ENCODE measurements at regions not wholly inside any gene's neighbourhood (a gene's known extent, or its start where the extent isn't known, plus 50 kb on each side); places are given as distances from the start of the nearest gene placed in this dataset.

GRCh38 chr18:56306797-56307196, 331.6 kb downstream of the TXNL1 start:
- Histone ChIP-seq H3K27ac (ENCODE audit: low read depth in 1 of 2, low read length in 2 of 2) (no peak overlapping the region), H3K9me3 (replicated peaks in 1 of 2; ENCODE audit: control insufficient read depth in 1 of 2, insufficient read depth in 1 of 2, low read length in 2 of 2) (no peaks in the 10 kb centered on the region), H3K27me3 (ENCODE audit: control insufficient read depth in 2 of 2, insufficient read depth in 2 of 2, low read length in 2 of 2) (no peaks in the 10 kb centered on the region), H2AFZ (ENCODE audit: insufficient read depth, low read depth, low read length, poor library complexity, severe bottlenecking) (no peak overlapping the region), H3K4me3 (replicated peaks in 1 of 3; ENCODE audit: low read depth in 2 of 3, low read length in 3 of 3) (no peak overlapping the region), H3K4me2 (replicated peaks; ENCODE audit: extremely low read depth, low read length, poor library complexity, severe bottlenecking) (no peak overlapping the region), H3K9ac (ENCODE audit: insufficient read depth, low read length, poor library complexity, severe bottlenecking) (no peak overlapping the region), H4K20me1 (ENCODE audit: insufficient read depth, low read length) (no peaks in the 10 kb centered on the region), H3K36me3 (replicated peaks in 1 of 2; ENCODE audit: control insufficient read depth in 1 of 2, insufficient read depth in 2 of 2, low read length in 2 of 2) (no peaks in the 10 kb centered on the region), H3K79me2 (ENCODE audit: insufficient read depth, low read length) (no peaks in the 10 kb centered on the region), H3K4me1 (ENCODE audit: control insufficient read depth in 1 of 2, insufficient read depth in 2 of 2, low read length in 2 of 2) (no peaks in the 10 kb centered on the region)
- no peak for TF ChIP-seq CTCF (IDR thresholded peaks at IDR 0.05)
- H3K4me3 Mint-ChIP-seq, result no peak overlapping the region
- H3K27me3 Mint-ChIP-seq (ENCODE audit: low read depth in 3 of 3), result peaks cover 0 to 1% (median 0%) of the 10 kb centered on the region in 3 donors
- H3K27ac Mint-ChIP-seq, result no peak overlapping the region
- no peaks in the 10 kb centered on the region for H3K36me3 Mint-ChIP-seq
- WGBS (ENCODE audit: insufficient coverage), result no CpG with 5 or more reads among the region's 1 CpG
- intact Hi-C loops (cut with micrococcal nuclease), result no loop called here
- H3K4me1 Mint-ChIP-seq, result peaks cover 4% of the 10 kb centered on the region
- H3K9me3 Mint-ChIP-seq, result no peaks in the 10 kb centered on the region
- no peak for DNase-seq

GRCh38 chr18:56305583-56305982, 332.8 kb downstream of the TXNL1 start:
- H3K27me3 ChIP-seq (ENCODE audit: control insufficient read depth in 2 of 2, insufficient read depth in 2 of 2, low read length in 2 of 2), result no peaks in the 10 kb centered on the region
- H3K27me3 Mint-ChIP-seq (ENCODE audit: low read depth in 3 of 3), result peaks cover 0 to 1% (median 0%) of the 10 kb centered on the region in 3 donors
- intact Hi-C loops (cut with micrococcal nuclease), result no loop called here

More at GRCh38 chr18:56305583-56305982, 332.8 kb downstream of the TXNL1 start:
- Histone ChIP-seq H3K4me1 (ENCODE audit: control insufficient read depth in 1 of 2, insufficient read depth in 2 of 2, low read length in 2 of 2) (no peaks in the 10 kb centered on the region), H3K9me3 (replicated peaks in 1 of 2; ENCODE audit: control insufficient read depth in 1 of 2, insufficient read depth in 1 of 2, low read length in 2 of 2) (no peaks in the 10 kb centered on the region), H3K4me3 (replicated peaks in 1 of 3; ENCODE audit: low read depth in 2 of 3, low read length in 3 of 3) (no peak overlapping the region), H3K79me2 (ENCODE audit: insufficient read depth, low read length) (no peaks in the 10 kb centered on the region), H3K27ac (ENCODE audit: low read depth in 1 of 2, low read length in 2 of 2) (no peak overlapping the region), H2AFZ (ENCODE audit: insufficient read depth, low read depth, low read length, poor library complexity, severe bottlenecking) (no peak overlapping the region), H3K9ac (ENCODE audit: insufficient read depth, low read length, poor library complexity, severe bottlenecking) (no peak overlapping the region), H3K4me2 (replicated peaks; ENCODE audit: extremely low read depth, low read length, poor library complexity, severe bottlenecking) (no peak overlapping the region), H4K20me1 (ENCODE audit: insufficient read depth, low read length) (no peaks in the 10 kb centered on the region), H3K36me3 (replicated peaks in 1 of 2; ENCODE audit: control insufficient read depth in 1 of 2, insufficient read depth in 2 of 2, low read length in 2 of 2) (no peaks in the 10 kb centered on the region)
- Mint-ChIP-seq H3K36me3 (no peaks in the 10 kb centered on the region), H3K9me3 (no peaks in the 10 kb centered on the region), H3K4me3 (no peak overlapping the region), H3K27ac (no peak overlapping the region), H3K4me1 (peaks cover 4% of the 10 kb centered on the region)
- no peak for TF ChIP-seq CTCF (IDR thresholded peaks at IDR 0.05)
- DNase-seq, result no peak
